IPS-11a (cell line): ENCODE measurements at regions not wholly inside any gene's neighbourhood (a gene's known extent, or its start where the extent isn't known, plus 50 kb on each side); places are given as distances from the start of the nearest gene placed in this dataset.
"Not testable (repeated sequence)": the region's sequence is repeated elsewhere in the genome, so short reads cannot be mapped to it uniquely, and the experiment has no call there.

ENCODE experiments used
- H3K4me3 ChIP-seq: one replicate; pipeline ENCODE4 v1.5.1; 2013; ENCODE audit warnings: low read depth, low read length, control low read depth

GRCh38 chr13:23098161-23098907 lies 82.4 kb upstream of the SGCG start:
- H3K4me3 ChIP-seq = no peak overlapping the region

DNA sequence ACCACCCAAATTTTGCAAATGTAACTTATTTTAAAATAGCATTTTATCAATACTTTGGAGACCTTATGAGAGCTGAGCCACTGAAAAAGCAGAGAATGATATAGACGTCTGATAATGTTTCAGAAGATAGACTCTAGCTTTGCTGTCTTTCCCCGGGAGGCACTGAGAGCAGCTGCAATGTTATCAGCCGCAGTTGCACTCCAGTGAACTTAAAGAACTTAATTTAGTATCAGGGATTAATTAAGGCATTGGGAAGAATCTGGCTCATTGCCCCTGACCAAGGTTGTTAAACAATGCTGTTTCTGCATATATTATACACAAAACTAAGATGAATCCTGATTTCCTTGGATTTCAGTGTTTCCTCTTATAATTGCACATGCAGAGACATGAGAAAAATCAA lies 75.7 kb upstream of the SGCG start:
- H3K4me3 ChIP-seq = no peak overlapping the region

- H3K4me3 ChIP-seq = no peak overlapping the region
These were observed 73.1 kb upstream of the SGCG start for GRCh38 chr13:23107665-23108064.

GRCh38 chr13:23119131-23119530 lies 61.6 kb upstream of the SGCG start:
- no peak overlapping the region for H3K4me3 ChIP-seq

GRCh38 chr13:23127540-23127939 lies 53.2 kb upstream of the SGCG start:
- H3K4me3 ChIP-seq = not testable (repeated sequence)

DNA sequence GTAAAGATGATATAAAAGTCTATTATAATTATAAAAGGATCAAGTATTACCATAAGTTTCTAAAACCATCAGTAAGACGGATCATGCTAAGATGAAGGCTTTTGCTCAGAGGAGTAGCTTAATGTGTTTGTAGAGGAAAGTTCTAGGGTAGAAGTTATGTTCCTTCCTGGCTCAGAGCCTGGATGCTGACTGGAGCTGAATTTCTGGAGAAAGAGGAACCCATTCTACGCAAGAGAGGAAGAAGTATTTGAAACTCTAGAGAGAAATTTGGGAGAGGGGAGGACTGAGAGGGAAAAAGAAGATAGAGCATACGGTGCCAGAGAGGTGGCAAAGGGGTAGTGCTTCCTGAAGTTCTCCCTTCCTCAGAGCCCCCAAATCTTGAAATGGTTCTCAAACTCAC lies 51.4 kb upstream of the SGCG start:
- H3K4me3 ChIP-seq = no peak overlapping the region
